ENCODE measurements at regions not wholly inside any gene's neighbourhood (a gene's known extent, or its start where the extent isn't known, plus 50 kb on each side); places are given as distances from the start of the nearest gene placed in this dataset.

- TF ChIP-seq POU6F1 (CRISPR knock-in tag; IDR thresholded peaks at IDR 0.05; ENCODE audit: borderline replicate concordance, low read depth) (no peak), ZNF8 (CRISPR knock-in tag; IDR thresholded peaks at IDR 0.05) (no peak), ZC3H10 (CRISPR knock-in tag; IDR thresholded peaks at IDR 0.05) (no peak), ZFP3 (CRISPR knock-in tag; IDR thresholded peaks at IDR 0.05) (no peak)
Observed at GRCh38 chr2:116924509-116924908, 890.0 kb upstream of the DDX18 start.
